SK-N-MC (cell line): ENCODE measurements at regions not wholly inside any gene's neighbourhood (a gene's known extent, or its start where the extent isn't known, plus 50 kb on each side); places are given as distances from the start of the nearest gene placed in this dataset.

ENCODE experiments used
- EZH2 ChIP-seq: fragments of 200-600 bp; sonication (generic); IDR thresholded peaks from one replicate; pipeline ENCODE4 v1.6.1; 2017; ENCODE audit warnings: antibody characterized with exemption
- POLR2AphosphoS5 ChIP-seq: IDR thresholded peaks from 2 replicates; pipeline ENCODE4 v1.6.1; 2012; ENCODE audit warnings: mild to moderate bottlenecking, low read depth, low read length, borderline replicate concordance

GRCh38 chr6:91501930-91502329 lies 915.1 kb upstream of the MAP3K7 start:
- no peak for TF ChIP-seq POLR2AphosphoS5
- TF ChIP-seq EZH2, result no peak
